Liver (tissue), 7 donors: ENCODE measurements at regions not wholly inside any gene's neighbourhood (a gene's known extent, or its start where the extent isn't known, plus 50 kb on each side); places are given as distances from the start of the nearest gene placed in this dataset.
"Not testable (repeated sequence)": the region's sequence is repeated elsewhere in the genome, so short reads cannot be mapped to it uniquely, and the experiment has no call there.

ENCODE experiments used
- DNase-seq: peaks from one replicate; pipeline ENCODE4 v3.0.0-alpha.2; 2017; ENCODE audit warnings: low spot score
- H3K27ac ChIP-seq, 2 donors: one replicate each; pipeline ENCODE4 v1.7.0; 2013; ENCODE audit warnings: inconsistent platforms in 2 of 2, low read length in 2 of 2, control low read depth in 1 of 2, low read depth in 1 of 2, mild to moderate bottlenecking in 1 of 2
- H3K27me3 ChIP-seq, 4 donors: one replicate each; pipeline versions ENCODE4 v1.6.1 to v1.7.0; 2013; ENCODE audit warnings: low read length in 3 of 4, inconsistent platforms in 1 of 4, mild to moderate bottlenecking in 1 of 4, moderate library complexity in 1 of 4; ENCODE audit not compliant: control insufficient read depth in 4 of 4, insufficient read depth in 4 of 4
- H3K36me3 ChIP-seq, 4 donors: one replicate each; pipeline versions ENCODE4 v1.6.1 to v1.7.0; 2013; ENCODE audit warnings: low read length in 3 of 4, mild to moderate bottlenecking in 3 of 4, low read depth in 1 of 4, moderate library complexity in 1 of 4; ENCODE audit not compliant: control insufficient read depth in 4 of 4, insufficient read depth in 3 of 4
- H3K4me1 ChIP-seq, 4 donors: one replicate each; pipeline versions ENCODE4 v1.6.1 to v1.7.0; 2013; ENCODE audit warnings: low read length in 3 of 4, mild to moderate bottlenecking in 3 of 4, moderate library complexity in 1 of 4; ENCODE audit not compliant: control insufficient read depth in 4 of 4, insufficient read depth in 4 of 4
- H3K4me3 ChIP-seq, 3 donors: one replicate each; pipeline versions ENCODE4 v1.6.1 to v1.7.0; 2013; ENCODE audit warnings: low read length in 3 of 3, control low read depth in 1 of 3, low read depth in 1 of 3, mild to moderate bottlenecking in 1 of 3
- H3K9ac ChIP-seq, 2 donors: one replicate each; pipeline ENCODE4 v1.7.0; 2013; ENCODE audit warnings: low read length in 2 of 2, mild to moderate bottlenecking in 2 of 2, moderate library complexity in 2 of 2, control low read depth in 1 of 2, low read depth in 1 of 2
- H3K9me3 ChIP-seq, 4 donors: one replicate each; pipeline versions ENCODE4 v1.6.1 to v1.7.0; 2013; ENCODE audit warnings: low read length in 3 of 4; ENCODE audit not compliant: control insufficient read depth in 4 of 4
- EGR1 ChIP-seq, 2 donors: IDR thresholded peaks; 2 replicates each; pipeline ENCODE4 v1.6.1; 2016 to 2018; ENCODE audit warnings: antibody characterized with exemption in 2 of 2, low read depth in 2 of 2
- FOXA1 ChIP-seq: IDR thresholded peaks from 2 replicates; pipeline ENCODE4 v1.6.1; 2016; ENCODE audit warnings: antibody characterized with exemption
- FOXA2 ChIP-seq: IDR thresholded peaks from 2 replicates; pipeline ENCODE4 v1.6.1; 2016; ENCODE audit warnings: antibody characterized with exemption
- HNF4A ChIP-seq, 2 donors: conservative IDR thresholded peaks; 2 replicates each; pipeline ENCODE4 v1.6.1; 2016; ENCODE audit warnings: antibody characterized with exemption in 2 of 2, mild to moderate bottlenecking in 2 of 2
- HNF4G ChIP-seq: IDR thresholded peaks from 2 replicates; pipeline ENCODE4 v1.6.1; 2016; ENCODE audit warnings: antibody characterized with exemption
- JUND ChIP-seq, 2 donors: IDR thresholded peaks; 2 replicates each; pipeline ENCODE4 v1.6.1; 2016; ENCODE audit warnings: antibody characterized with exemption in 2 of 2
- RAD21 ChIP-seq, 2 donors: IDR thresholded peaks; 2 replicates each; pipeline ENCODE4 v1.6.1; 2016; ENCODE audit warnings: antibody characterized with exemption in 2 of 2, mild to moderate bottlenecking in 2 of 2
- RXRA ChIP-seq, 2 donors: IDR thresholded peaks; 2 replicates each; pipeline ENCODE4 v1.6.1; 2017 to 2018; ENCODE audit warnings: antibody characterized with exemption in 2 of 2, mild to moderate bottlenecking in 1 of 2
- SP1 ChIP-seq: IDR thresholded peaks from 2 replicates; pipeline ENCODE4 v1.6.1; 2018; ENCODE audit warnings: antibody characterized with exemption, mild to moderate bottlenecking
- TAF1 ChIP-seq: conservative IDR thresholded peaks from 2 replicates; pipeline ENCODE4 v1.6.1; 2016; ENCODE audit warnings: antibody characterized with exemption, mild to moderate bottlenecking
- YY1 ChIP-seq: IDR thresholded peaks from 2 replicates; pipeline ENCODE4 v1.6.1; 2016; ENCODE audit warnings: antibody characterized with exemption, mild to moderate bottlenecking
- WGBS: extraction: QIAGEN DNeasy Blood & Tissue Kit; methylation state at CpG from one replicate; pipeline ENCODE4 v1.1.7; 2013; 5-methylcytosine and 5-hydroxymethylcytosine counted together
- TF ChIP-seq, protein P1 (sequence below): IDR thresholded peaks from 2 replicates; pipeline ENCODE4 v1.6.1; 2016; ENCODE audit warnings: antibody characterized with exemption
- TF ChIP-seq, protein P2 (sequence below): IDR thresholded peaks from 2 replicates; pipeline ENCODE4 v1.6.1; 2016; ENCODE audit warnings: antibody characterized with exemption
- TF ChIP-seq, protein P3 (sequence below): IDR thresholded peaks from 2 replicates; pipeline ENCODE4 v1.6.1; 2016; ENCODE audit warnings: antibody characterized with exemption, mild to moderate bottlenecking
- TF ChIP-seq, protein P4 (sequence below): IDR thresholded peaks from 2 replicates; pipeline ENCODE4 v1.6.1; 2016; ENCODE audit warnings: antibody characterized with exemption
- donor health status: healthy.
- donor health status: healthy.
- donor health status: healthy.
- donor health status: healthy.

DNA sequence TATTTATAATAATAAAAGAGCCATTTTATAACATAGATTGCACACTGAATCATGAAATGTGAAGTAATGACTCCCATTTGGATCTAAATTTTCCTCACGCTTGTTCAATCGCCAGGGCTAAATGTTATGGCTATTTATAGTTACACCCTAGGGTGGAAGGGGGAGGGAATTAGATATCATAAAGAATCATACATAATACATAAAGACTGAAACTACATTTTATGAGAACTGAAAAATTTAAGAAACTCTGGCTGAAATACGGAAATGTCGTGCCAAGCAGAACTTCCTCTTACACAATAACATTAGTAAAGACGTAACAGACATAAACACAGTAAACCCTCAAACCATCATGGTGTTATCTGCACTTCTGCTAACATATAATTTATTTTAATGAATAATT, 327.5 kb upstream of the PHF14 start:
- no peak for TF ChIP-seq HNF4A (conservative IDR thresholded peaks at IDR 0.05)
- TF ChIP-seq SP1 = no peak
- TF ChIP-seq YY1 = no peak
- Histone ChIP-seq H3K4me1 (no peaks in the 10 kb centered on the region), H3K36me3 (no peaks in the 10 kb centered on the region), H3K9ac (no peak overlapping the region), H3K27me3 (no peaks in the 10 kb centered on the region), H3K27ac (no peak overlapping the region), H3K9me3 (no peaks in the 10 kb centered on the region), H3K4me3 (no peak overlapping the region)
- 48% methylated on average over 5 of the region's 5 CpGs for WGBS
- no peak for DNase-seq

DNA sequence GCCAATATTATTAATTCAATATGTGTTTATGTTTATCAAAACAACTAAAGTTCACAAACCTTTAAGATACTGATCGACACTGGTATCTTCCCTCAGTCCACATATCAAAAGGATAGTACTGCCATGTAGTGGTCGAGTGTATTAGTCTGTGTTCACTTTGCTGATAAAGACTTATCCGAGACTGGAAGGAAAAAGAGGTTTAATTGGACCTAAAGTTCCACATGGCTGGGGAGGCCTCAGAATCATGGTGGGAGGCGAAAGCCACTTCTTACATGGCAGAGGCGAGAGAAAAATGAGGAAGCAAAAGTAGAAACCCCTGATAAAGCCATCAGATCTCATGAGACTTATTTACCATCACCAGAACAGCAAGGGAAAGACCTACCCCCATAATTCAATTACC, 325.4 kb upstream of the PHF14 start:
- 81% methylated on average over 5 of the region's 5 CpGs for WGBS
- Histone ChIP-seq H3K27me3 (no peaks in the 10 kb centered on the region), H3K9ac (no peak overlapping the region), H3K27ac (no peak overlapping the region), H3K9me3 (no peaks in the 10 kb centered on the region), H3K36me3 (no peaks in the 10 kb centered on the region), H3K4me1 (no peaks in the 10 kb centered on the region), H3K4me3 (no peak overlapping the region)
- no peak for DNase-seq
- TF ChIP-seq, protein P1, sequence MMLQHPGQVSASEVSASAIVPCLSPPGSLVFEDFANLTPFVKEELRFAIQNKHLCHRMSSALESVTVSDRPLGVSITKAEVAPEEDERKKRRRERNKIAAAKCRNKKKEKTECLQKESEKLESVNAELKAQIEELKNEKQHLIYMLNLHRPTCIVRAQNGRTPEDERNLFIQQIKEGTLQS = no peak
- TF ChIP-seq RAD21 (IDR thresholded peaks at IDR 0.05) (no peak), EGR1 (IDR thresholded peaks at IDR 0.05; ENCODE audit: low read depth in 2 of 2) (no peak), YY1 (no peak), HNF4A (conservative IDR thresholded peaks at IDR 0.05) (no peak), JUND (IDR thresholded peaks at IDR 0.05) (no peak), FOXA1 (no peak), FOXA2 (no peak), TAF1 (no peak), HNF4G (no peak), RXRA (IDR thresholded peaks at IDR 0.05) (no peak), SP1 (no peak)
- TF ChIP-seq, protein P2, sequence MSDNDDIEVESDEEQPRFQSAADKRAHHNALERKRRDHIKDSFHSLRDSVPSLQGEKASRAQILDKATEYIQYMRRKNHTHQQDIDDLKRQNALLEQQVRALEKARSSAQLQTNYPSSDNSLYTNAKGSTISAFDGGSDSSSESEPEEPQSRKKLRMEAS = no peak
- TF ChIP-seq, protein P3, sequence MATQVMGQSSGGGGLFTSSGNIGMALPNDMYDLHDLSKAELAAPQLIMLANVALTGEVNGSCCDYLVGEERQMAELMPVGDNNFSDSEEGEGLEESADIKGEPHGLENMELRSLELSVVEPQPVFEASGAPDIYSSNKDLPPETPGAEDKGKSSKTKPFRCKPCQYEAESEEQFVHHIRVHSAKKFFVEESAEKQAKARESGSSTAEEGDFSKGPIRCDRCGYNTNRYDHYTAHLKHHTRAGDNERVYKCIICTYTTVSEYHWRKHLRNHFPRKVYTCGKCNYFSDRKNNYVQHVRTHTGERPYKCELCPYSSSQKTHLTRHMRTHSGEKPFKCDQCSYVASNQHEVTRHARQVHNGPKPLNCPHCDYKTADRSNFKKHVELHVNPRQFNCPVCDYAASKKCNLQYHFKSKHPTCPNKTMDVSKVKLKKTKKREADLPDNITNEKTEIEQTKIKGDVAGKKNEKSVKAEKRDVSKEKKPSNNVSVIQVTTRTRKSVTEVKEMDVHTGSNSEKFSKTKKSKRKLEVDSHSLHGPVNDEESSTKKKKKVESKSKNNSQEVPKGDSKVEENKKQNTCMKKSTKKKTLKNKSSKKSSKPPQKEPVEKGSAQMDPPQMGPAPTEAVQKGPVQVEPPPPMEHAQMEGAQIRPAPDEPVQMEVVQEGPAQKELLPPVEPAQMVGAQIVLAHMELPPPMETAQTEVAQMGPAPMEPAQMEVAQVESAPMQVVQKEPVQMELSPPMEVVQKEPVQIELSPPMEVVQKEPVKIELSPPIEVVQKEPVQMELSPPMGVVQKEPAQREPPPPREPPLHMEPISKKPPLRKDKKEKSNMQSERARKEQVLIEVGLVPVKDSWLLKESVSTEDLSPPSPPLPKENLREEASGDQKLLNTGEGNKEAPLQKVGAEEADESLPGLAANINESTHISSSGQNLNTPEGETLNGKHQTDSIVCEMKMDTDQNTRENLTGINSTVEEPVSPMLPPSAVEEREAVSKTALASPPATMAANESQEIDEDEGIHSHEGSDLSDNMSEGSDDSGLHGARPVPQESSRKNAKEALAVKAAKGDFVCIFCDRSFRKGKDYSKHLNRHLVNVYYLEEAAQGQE = no peak
- TF ChIP-seq, protein P4, sequence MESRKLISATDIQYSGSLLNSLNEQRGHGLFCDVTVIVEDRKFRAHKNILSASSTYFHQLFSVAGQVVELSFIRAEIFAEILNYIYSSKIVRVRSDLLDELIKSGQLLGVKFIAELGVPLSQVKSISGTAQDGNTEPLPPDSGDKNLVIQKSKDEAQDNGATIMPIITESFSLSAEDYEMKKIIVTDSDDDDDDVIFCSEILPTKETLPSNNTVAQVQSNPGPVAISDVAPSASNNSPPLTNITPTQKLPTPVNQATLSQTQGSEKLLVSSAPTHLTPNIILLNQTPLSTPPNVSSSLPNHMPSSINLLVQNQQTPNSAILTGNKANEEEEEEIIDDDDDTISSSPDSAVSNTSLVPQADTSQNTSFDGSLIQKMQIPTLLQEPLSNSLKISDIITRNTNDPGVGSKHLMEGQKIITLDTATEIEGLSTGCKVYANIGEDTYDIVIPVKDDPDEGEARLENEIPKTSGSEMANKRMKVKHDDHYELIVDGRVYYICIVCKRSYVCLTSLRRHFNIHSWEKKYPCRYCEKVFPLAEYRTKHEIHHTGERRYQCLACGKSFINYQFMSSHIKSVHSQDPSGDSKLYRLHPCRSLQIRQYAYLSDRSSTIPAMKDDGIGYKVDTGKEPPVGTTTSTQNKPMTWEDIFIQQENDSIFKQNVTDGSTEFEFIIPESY = no peak

DNA sequence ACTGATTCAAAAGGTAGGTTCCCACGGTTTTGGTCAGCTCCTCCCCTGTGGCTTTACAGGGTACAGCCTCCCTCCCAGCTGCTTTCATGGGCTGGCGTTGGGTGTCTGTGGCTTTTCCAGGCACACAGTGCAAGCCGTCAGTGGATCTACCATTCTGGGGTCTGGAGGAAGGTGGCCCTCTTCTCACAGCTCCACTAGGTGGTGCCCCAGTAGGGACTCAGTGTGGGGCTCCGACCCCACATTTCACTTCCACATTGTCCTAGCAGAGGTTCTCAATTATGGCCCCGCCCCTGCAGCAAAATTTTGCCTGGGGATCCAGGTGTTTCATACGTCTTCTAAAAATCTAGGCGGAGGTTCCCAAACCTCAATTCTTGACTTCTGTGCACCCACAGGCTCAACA, 324.6 kb upstream of the PHF14 start:
- not testable (repeated sequence) for H3K27ac ChIP-seq, H3K9ac ChIP-seq, H3K36me3 ChIP-seq, H3K27me3 ChIP-seq, DNase-seq, H3K4me3 ChIP-seq, H3K4me1 ChIP-seq, H3K9me3 ChIP-seq
- 70% methylated on average over 7 of the region's 7 CpGs for WGBS
